HEK293 (cell line): ENCODE measurements at regions not wholly inside any gene's neighbourhood (a gene's known extent, or its start where the extent isn't known, plus 50 kb on each side); places are given as distances from the start of the nearest gene placed in this dataset.
"Not testable (repeated sequence)": the region's sequence is repeated elsewhere in the genome, so short reads cannot be mapped to it uniquely, and the experiment has no call there.

Source experiments
- CTCF ChIP-seq: fragments of 450-650 bp; formaldehyde crosslinking; IDR thresholded peaks from 2 replicates; pipeline ENCODE4 v1.5.1; 2016; ENCODE audit warnings: missing biosample characterization, missing genetic modification characterization
- YY1 ChIP-seq: fragments of 450-650 bp; formaldehyde crosslinking; IDR thresholded peaks from 2 replicates; pipeline ENCODE4 v1.5.1; 2018; ENCODE audit warnings: missing biosample characterization, missing genetic modification characterization
- ZBTB11 ChIP-seq: fragments of 450-650 bp; formaldehyde crosslinking; conservative IDR thresholded peaks from 2 replicates; pipeline ENCODE4 v1.5.1; 2016; ENCODE audit warnings: low read depth, missing biosample characterization, missing genetic modification characterization
- ZBTB20 ChIP-seq: fragments of 450-650 bp; formaldehyde crosslinking; IDR thresholded peaks from 2 replicates; pipeline ENCODE4 v1.5.1; 2016; ENCODE audit warnings: missing biosample characterization, missing genetic modification characterization
- ZNF350 ChIP-seq: fragments of 450-650 bp; formaldehyde crosslinking; IDR thresholded peaks from 2 replicates; pipeline ENCODE4 v1.5.0; 2017; ENCODE audit warnings: missing biosample characterization, mild to moderate bottlenecking, missing genetic modification characterization
- ZNF626 ChIP-seq: fragments of 450-650 bp; sonication (Bioruptor Pico); formaldehyde crosslinking; IDR thresholded peaks from 2 replicates; pipeline ENCODE4 v1.5.1; 2018; ENCODE audit warnings: missing biosample characterization, missing genetic modification characterization, inconsistent platforms

- not testable (repeated sequence) for TF ChIP-seq ZNF350; ZBTB20 (tag by site-specific recombination); YY1 (tag by site-specific recombination); ZBTB11; CTCF (tag by site-specific recombination); ZNF626 (tag by site-specific recombination)
These were observed 290.1 kb downstream of the ZNF716 start for GRCh38 chr7:57740126-57740525.
